Body of pancreas (tissue), 4 donors: ENCODE measurements at regions not wholly inside any gene's neighbourhood (a gene's known extent, or its start where the extent isn't known, plus 50 kb on each side); places are given as distances from the start of the nearest gene placed in this dataset.

Experiments used
- POLR2A ChIP-seq, 3 donors: fragments of 450-650 bp; IDR thresholded peaks; one replicate each; pipeline ENCODE4 v1.6.1; 2016; ENCODE audit warnings: antibody characterized with exemption in 3 of 3, mild to moderate bottlenecking in 2 of 3
- TF ChIP-seq, protein P1 (sequence below), 7 experiments: fragments of 450-650 bp in 4 of 7; fragments of 200-600 bp in 3 of 7; sonication (generic) in 3 of 7; IDR thresholded peaks; one replicate each; pipeline ENCODE4 v1.5.1; 2016 to 2019; ENCODE audit warnings: antibody characterized with exemption in 7 of 7

DNA sequence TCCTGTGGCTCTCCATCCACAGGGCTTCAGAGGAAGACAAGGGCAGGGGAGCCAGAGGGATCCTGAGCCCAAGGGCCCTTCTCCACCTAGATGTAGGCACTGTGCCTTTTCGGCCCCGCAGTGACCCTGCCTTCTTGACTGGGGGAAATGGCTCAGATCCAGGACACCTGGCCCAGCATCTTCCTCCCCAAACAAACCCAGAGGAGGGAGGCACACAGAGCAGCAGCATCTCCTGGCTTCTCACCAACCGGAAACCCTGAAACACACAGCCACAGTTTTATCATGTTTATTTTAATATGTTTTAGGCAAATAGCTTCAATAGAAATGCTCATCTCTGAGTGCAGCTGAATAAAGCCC lies 84.5 kb upstream of the LRFN2 start:
- TF ChIP-seq, protein P1, sequence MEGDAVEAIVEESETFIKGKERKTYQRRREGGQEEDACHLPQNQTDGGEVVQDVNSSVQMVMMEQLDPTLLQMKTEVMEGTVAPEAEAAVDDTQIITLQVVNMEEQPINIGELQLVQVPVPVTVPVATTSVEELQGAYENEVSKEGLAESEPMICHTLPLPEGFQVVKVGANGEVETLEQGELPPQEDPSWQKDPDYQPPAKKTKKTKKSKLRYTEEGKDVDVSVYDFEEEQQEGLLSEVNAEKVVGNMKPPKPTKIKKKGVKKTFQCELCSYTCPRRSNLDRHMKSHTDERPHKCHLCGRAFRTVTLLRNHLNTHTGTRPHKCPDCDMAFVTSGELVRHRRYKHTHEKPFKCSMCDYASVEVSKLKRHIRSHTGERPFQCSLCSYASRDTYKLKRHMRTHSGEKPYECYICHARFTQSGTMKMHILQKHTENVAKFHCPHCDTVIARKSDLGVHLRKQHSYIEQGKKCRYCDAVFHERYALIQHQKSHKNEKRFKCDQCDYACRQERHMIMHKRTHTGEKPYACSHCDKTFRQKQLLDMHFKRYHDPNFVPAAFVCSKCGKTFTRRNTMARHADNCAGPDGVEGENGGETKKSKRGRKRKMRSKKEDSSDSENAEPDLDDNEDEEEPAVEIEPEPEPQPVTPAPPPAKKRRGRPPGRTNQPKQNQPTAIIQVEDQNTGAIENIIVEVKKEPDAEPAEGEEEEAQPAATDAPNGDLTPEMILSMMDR (IDR thresholded peaks at IDR 0.05): no peak
- TF ChIP-seq POLR2A (IDR thresholded peaks at IDR 0.05): no peak
